ENCODE measurements at regions not wholly inside any gene's neighbourhood (a gene's known extent, or its start where the extent isn't known, plus 50 kb on each side); places are given as distances from the start of the nearest gene placed in this dataset.
"Not testable (repeated sequence)": the region's sequence is repeated elsewhere in the genome, so short reads cannot be mapped to it uniquely, and the experiment has no call there.

DNA sequence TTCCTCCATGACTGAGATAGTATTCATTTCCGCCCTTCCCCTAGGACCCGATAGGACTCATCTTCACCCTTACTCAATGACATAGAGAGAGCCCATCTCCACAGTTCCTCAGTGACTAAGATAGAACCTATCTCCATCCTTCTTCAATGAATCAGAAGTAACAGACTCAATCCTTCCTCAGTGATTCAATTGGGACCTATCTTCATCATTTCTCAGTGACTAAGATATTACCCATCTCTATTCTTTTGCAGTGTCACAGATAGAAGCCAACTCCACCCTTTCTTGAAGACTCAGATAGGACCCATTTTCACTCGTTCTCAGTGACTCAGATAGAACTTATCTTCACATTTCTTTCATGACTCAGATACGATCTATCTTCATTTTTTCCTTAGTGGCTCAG lies 164.6 kb downstream of the FBXO4 start:
- DNase-seq (ENCODE audit: low read depth) = no peak

DNA sequence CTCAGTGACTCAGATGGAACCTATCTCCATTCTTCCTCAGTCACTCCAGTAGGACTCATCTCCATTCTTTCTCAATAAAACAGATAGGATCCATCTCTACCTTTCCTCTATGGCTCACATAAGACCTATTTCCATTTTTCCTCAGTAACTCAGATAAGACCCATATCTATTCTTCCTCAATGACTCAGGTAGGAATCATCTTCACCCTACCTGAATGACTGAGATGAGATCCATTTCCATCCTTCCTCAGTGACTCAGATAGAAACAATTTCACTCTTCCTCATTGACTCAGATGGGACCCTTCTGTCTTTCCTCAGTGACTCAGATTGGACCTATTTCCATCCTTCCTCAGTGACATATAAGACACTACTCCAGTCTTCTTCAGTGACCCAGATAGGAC lies 165.1 kb downstream of the FBXO4 start:
- no peak for DNase-seq (ENCODE audit: low read depth)

DNA sequence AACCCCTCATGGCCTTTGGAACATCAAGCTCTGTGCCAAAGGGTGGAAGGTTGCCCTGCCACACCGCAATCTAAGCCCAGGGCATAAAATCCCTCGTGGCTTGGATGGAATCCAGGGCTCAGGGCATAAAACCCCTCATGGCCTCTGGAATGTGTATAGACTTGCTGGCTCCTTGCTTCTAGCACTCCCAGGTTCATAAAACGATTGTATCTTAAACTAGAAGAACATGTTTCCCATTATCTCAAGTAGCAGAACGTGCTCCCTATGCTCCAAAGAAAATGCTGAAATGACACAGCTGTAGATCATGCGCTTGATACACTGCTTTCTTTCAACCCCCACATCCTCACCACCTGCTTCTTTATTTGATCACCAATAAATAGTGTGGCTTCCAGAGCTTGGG lies 174.8 kb downstream of the FBXO4 start:
- DNase-seq (ENCODE audit: low read depth) = not testable (repeated sequence)

DNA sequence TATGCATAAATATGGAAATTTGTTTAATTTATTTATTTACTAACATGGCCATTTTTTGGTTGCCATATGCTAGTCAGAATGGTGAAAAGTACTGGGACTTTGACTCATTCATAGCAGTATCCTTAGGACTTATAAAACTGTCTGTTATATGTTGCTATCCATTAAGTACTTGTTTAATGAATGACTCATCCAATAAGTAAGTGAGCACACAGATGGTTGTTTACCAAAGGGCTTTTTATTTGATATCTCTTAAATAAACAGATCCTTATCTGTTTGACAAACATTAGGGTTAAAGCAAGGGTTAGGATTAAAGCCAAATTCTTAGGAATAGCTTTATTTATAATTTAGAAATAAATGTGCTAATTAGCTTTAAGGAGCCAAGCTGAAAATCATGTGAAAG lies 183.4 kb downstream of the FBXO4 start:
- no peak for DNase-seq (ENCODE audit: low read depth)

DNA sequence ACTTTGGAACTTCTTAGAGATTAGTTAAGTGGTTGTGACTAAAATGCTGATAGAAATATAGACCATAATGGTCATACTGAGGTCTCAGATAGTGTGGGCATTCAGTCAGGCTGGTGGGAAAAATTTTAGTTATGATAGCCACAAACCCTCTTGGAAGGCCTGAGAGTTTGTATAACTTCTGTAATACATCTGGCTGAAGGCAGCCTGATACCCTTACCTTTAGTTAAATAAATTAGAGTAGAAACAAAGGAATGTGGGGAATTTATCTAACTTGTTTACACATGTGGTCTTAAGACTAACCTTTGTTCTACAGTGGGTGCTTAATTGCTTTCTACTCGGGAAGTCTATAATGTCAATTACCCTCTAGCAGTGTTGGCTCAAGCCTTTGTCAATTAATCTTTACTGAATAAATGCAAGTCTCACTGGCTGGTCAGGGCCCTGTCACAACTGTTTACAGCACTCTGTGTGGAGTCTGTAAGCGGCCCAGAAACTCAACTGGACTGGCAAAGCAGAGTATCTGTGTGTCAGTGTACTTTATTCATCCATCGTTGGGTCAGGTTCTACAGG lies 184.0 kb downstream of the FBXO4 start:
- DNase-seq (ENCODE audit: low read depth) = no peak

DNA sequence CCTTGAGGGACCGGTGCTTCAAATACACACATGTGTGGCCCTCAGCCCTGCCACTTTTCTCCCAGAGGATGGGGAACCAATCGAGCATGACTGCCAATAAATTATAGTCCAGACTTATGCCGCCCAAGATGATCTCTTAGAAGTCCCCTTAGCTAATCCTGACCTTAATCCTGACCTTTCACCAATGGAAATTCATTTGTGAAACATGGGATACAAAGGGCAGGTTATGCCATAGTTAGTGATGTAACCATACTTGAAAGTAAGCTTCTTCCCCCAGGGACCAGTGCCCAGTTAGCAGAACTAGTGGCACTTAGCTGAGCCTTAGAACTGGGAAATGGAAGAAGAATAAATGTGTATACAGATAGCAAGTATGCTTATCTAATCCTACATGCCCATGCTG lies 190.6 kb downstream of the FBXO4 start:
- not testable (repeated sequence) for DNase-seq (ENCODE audit: low read depth)

DNA sequence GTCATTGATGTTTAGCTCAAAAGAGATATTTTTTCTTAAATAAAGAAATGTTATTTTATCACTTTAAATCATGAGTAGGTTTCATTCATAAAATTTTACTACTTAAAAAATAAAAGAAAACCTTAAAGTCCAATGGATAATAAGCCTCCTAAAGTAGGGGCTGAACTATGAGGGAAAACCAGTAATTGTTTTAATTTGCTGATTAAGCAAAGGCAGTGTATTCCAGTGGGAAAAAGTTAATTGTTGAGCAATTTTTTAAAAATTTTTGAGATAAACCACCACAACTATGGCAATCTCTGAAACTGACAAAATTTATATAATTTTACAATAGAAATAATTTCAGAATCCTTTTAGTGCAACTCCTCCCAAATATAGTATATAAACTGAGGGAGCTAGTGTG lies 195.0 kb downstream of the FBXO4 start:
- no peak for DNase-seq (ENCODE audit: low read depth)

DNA sequence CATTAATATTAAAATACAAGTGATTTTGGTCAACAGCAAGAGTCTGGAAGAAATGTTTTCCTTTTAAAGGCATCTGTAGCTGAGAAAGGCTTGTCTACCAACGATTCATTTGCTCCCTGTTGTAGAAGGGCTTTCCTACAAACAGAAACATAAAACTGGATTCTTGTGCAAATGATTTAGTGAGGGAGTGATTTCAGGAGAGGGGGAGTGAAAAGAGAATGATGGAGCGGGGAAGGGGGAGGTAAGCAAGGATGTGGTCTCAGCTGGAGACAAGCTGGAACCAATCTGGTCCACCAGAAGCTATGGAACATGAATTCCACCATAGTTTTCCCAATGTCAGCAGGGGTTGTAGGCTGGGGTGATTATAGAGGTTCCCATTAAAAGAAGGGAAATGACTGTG lies 196.3 kb downstream of the FBXO4 start:
- no peak for DNase-seq (ENCODE audit: low read depth)

DNA sequence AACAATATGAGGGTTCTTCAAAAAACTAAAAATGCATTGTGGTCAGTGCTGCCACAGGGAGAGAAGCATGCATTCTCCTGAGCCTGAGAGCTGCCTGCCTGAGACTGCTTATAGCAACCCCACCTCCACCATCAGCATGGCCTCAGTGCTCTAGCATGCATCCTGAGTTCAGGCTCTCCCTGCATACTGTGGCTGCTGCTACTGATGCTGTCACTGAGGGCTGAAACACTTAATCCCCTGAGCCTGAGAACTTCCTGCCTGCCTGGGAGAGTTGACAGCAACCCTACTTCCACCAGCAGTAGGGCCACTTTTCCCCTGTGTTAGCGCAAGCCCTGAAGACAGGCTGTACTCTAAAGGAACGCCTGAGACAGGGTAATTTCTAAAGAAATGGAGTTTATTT lies 206.0 kb downstream of the FBXO4 start:
- no peak for DNase-seq (ENCODE audit: low read depth)

DNA sequence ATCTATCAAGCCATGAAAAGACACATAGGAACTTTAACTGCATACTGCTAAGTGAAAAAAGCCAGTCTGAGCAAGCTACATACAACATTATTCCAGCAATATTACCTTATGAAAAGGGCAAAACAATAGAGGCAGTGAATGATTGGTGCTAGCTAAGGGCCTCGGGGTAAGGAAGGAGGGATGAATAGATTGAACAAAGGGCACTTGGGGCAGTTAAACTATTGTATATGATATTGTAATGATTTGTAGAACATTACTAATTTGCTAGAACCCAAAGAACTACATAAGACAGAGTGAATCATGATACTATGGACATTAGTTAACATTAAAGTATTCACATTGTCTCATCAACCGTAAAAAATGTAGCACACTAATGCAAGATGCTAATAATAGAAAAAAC lies 218.3 kb downstream of the FBXO4 start:
- DNase-seq (ENCODE audit: low read depth) = no peak

DNA sequence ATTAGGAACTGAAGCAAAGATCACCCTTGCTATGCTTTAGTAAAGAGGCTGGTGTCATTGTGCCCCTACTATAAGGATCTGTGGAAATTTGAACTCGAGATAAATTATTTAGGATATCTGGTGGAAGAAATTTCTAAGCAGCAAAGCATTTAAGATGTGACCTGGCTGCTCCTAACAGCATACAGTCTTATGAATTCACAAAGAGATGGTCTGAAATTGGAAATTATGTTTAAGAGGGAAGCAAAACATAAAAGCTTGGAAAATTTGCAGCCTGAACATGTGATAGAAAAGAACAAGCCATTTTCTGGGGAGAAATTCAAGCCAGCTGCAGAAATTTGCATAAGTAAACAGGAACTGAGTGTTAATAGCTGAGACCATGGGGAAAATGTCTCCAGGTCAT lies 223.7 kb downstream of the FBXO4 start:
- no peak for DNase-seq (ENCODE audit: low read depth)

DNA sequence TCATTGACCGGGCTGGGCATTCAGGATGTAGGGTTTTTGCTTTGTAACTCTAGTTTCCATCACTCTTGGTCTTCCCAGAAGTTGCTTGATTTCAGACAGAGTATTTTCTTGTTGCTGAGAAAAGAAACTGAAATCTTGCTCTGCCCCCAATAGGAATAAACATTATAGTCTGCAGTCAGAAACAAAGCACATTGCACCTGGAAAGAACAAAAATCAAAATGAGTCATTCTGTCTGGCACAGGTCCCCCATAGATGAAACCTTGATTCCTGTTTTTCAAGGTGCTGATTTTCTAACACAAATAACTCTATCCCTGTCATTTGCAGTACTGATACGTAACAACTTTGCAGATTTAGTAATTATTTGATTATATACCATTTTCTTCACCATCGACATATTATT lies 232.1 kb downstream of the FBXO4 start:
- no peak for DNase-seq (ENCODE audit: low read depth)

DNA sequence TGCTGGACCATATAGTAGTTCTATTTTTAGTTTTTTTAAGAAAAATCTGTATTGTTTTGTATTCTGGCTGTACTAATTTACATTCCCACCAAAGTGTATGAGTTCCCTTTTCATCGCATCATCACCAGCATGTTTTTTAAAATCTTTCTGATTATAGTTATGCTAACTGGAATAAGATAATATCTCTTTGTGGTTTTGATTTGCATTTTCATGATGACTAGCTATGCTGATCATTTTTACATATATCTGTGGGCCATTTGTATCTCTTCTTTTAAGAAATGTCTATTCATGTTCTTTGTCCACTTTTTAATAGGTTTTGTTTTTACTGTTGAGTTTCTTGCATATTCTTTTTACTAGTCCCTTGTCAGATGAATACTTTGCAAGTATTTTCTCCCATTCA lies 238.0 kb downstream of the FBXO4 start:
- DNase-seq (ENCODE audit: low read depth) = no peak

DNA sequence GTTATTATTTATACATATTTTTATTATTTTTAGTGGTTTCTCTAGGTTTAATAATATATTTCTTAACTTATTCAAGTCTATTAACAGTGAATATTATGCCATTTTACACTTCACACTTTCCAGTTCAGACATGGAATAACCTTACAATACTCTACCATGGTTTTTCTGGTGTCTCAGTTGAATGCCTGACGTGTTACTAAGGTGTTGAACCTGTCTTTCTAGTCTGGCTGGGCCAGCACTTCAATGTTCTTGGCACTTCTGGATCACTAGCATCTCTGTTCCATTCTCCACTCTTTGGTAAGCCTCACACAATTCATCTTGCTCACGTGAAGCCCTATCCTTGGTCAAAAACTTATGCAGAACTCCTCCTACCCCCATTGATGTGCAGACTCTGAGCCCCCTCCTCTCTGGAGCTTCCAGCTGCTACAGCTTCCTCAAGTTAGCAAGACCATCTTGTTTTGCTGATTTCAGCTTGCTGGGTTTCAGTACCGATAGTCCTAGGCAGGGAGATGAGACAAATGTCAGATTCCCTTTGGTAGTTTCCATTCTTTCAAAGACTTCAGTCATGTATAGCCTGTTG lies 243.1 kb downstream of the FBXO4 start:
- DNase-seq (ENCODE audit: low read depth) = no peak

DNA sequence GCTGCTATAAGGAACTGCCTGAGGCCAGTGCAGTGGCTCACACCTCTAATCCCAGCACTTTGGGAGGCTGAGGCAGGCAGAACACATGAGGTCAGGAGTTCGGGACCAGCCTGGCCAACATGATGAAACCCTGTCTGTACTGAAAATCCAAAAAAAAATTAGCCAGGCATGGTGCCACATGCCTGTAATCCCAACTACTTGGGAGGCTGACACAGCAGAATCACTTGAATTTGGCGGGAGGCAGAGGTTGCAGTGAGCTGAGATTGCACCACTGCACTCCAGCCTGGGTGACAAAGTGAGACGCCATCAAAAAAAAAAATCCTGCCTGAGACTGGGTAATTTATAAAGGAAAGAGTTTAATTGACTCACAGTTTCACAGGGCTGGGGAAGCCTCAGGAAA lies 247.1 kb upstream of the GHR start:
- DNase-seq (ENCODE audit: low read depth) = peak; percentile 29

DNA sequence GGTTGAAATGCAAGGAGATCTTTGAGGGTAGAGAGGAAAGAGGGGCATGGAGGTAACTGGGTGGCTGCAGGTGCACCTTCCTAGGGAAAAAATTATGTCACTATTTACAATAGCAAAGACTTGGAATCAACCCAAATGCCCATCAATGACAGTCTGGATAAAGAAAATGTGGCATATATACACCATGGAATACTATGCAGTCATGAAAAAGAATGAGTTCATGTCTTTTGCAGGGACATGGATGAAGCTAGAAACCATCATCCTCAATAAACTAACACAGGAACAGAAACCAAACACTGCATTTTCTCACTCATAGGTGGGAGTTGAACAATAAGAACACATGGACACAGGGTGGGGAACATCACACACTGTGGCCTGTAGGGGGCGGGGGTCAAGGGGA lies 243.4 kb upstream of the GHR start:
- DNase-seq (ENCODE audit: low read depth) = not testable (repeated sequence)

DNA sequence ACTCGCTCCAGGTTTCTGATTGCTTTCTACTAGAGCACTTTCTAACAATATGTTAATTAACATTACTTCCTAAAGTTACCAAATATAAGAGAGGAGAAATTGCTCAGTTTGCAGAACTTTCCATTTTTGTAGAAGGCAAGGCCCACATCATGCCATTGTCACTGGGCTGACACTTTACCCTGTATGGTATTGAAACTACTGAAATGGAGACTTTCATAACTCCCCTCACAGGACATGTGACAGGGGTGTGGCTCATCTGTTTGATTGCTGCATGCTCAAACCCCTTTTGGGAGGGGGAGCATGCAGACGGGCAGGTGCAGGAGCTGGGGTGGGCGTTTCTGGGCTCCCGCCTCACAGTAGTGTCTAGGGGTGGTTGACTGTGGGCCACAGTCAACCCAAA lies 206.3 kb upstream of the GHR start:
- DNase-seq (ENCODE audit: low read depth) = no peak

DNA sequence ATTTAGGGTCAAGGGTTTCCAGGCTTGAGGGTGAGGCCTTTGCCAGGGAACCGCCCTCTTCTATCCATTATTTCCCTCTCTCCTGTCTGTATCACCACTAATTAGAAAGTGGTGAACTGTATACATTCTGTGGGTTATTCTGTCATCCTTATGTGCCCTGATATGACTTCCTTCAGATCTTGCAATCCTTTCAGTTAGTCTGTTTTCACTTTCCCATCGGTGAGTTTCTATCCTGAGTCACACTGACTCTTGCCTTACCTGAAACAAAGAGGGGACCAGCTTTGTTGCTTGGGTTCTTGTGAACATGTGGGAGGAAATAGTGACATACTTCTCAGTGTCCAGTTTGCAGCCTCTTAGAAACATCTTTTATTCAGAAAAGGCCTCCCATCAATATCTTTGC lies 205.4 kb upstream of the GHR start:
- DNase-seq (ENCODE audit: low read depth) = no peak

DNA sequence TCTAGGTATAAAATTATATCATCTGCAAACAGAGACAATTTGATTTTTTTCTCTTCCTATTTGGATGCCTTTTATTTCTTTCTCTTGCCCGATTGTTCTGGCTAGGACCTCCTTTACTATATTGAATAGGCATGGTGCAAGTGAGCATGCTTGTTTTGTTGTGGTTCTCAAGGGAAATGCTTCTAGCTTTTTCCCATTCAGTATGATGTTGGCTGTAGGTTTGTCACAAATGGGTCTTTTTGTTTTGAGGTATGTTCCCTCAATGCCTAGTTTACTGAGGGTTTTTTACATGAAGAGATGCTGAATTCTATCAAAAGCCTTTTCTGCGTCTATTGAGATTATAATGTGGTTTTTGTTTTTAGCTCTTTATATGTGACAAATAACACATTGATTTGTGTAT lies 198.2 kb upstream of the GHR start:
- DNase-seq (ENCODE audit: low read depth) = no peak

DNA sequence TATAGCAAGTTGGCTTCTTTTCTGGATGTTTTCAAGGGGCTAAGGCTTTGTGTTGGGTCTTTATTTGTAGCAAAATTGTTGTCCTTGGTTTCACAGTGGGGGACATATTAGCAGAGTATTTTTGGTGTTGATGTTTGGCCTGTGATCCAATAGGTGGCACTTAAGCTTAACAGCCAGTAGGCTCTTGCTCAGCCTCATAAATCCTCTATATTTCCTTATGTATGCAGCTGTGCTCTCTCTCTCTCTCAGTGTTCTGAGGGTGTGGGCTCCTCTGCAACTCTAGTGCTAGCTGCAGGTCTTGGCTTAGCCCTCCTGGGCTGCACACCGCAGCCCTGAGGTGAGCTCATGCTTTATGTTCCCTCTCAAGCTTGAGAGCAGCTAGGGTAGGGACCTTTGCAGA lies 195.0 kb upstream of the GHR start:
- DNase-seq (ENCODE audit: low read depth) = peak; percentile 39

DNA sequence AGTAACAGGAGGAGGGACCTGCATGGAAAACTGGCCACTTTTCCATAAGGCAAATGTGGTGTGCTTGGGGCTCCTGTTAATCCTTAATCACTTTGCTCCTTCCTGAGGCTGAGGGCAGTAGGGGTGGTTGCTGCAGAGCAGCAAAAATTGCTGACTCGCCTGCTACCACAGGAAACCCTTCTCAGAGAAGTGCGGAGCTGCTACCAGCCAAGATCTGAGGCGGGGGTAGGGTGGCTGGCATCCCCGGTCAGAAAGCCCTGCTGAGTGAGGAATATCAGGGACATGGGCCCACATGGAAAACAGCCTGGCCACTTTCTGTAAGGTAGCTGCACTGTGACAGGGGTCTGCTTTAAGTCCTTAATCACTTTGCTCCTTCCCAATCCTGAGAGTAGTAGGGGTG lies 192.4 kb upstream of the GHR start:
- no peak for DNase-seq (ENCODE audit: low read depth)

DNA sequence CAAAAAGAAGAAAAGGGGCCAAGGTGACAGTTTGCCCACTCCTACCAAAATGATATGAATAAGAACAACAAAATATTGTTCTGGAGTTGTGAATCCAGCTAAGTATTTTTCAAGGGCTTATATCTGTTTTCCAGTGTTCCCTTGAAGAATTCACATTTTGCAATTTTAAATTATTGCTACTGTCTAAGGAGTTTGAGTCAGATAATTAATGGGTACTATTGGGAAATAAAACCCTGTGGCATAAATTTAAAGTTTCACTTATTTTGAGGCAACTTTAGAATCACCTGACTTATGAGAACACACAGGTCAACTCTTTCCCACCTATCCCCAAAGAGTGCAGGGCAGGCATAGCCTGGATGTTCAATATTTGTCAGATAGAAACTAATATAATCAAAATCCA lies 188.0 kb upstream of the GHR start:
- no peak for DNase-seq (ENCODE audit: low read depth)

DNA sequence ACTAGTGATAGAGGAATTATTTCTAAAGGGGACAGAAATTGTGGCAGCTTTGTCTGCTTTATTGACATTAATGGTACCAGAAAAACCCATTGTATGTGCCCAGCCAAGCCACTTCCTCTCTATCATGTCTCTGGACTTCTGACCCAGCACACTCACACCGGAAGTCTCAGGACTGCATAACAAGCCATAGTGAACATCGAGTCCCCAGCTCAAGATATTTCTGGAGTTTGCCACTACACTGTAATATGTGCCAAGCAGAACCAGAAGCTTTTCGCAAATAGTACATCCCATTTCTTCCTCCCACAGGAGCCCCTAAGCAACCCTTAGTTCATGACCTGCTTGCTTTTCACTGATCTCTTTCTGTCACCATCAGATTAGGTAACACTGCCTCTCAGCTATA lies 187.4 kb upstream of the GHR start:
- DNase-seq (ENCODE audit: low read depth) = peak; percentile 2

DNA sequence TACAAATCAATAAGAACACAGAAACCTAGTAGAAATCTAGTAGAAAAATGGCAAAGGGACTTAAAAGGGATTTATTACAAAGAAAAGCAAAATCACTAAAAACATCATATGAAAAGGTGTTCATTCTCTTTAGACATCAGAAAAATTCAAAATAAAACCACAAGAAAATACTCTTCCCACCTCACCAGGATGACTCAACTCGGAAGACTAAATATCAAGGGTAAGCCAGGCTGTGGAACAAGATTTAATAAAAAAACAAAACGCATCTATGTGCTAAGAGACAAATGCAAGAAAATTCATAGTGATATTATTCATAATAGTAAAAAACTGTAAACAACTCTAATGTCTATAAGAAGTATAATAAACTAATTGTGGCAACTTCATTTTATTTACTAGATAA lies 181.6 kb upstream of the GHR start:
- DNase-seq (ENCODE audit: low read depth) = no peak

DNA sequence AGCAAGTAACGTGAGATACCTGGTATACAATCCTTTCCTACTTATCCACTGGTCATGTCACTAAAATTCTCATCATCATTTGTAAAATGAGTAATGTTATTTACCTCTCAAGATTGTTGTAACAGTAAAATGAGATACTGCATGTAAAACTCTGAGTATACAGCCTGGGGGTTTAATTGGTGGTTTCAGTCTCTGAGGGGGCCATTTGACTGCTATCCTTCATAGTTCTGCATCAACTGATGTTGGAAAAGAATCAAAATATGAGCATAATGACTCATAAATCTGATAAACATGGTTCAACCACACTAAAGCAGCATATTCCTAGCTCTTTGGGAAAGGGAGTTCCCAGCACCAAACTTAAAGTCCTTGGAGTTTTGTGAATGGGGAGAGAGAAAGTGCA lies 181.0 kb upstream of the GHR start:
- peak; percentile 2 for DNase-seq (ENCODE audit: low read depth)
